HS-27A (cell line): ENCODE measurements at regions not wholly inside any gene's neighbourhood (a gene's known extent, or its start where the extent isn't known, plus 50 kb on each side); places are given as distances from the start of the nearest gene placed in this dataset.
A peak's percentile ranks its signal among the peaks of the same experiment; 100 is the strongest.

Experiments
- DNase-seq: peaks from one replicate; pipeline ENCODE4 v3.0.0-alpha.2; 2012; ENCODE audit warnings: low read depth, missing footprints

- no peak for DNase-seq
These were observed 565.8 kb upstream of the DPPA4 start for GRCh38 chr3:109903100-109903499.

- DNase-seq, result no peak
These were observed 573.4 kb upstream of the DPPA4 start for GRCh38 chr3:109910772-109911171.

GRCh38 chr3:109918740-109919139, 581.4 kb upstream of the DPPA4 start:
- DNase-seq, result no peak

- no peak for DNase-seq
These were observed 583.4 kb upstream of the DPPA4 start for GRCh38 chr3:109920749-109921148.

GRCh38 chr3:109921509-109921908, 584.2 kb upstream of the DPPA4 start:
- no peak for DNase-seq

GRCh38 chr3:109922856-109923255, 585.5 kb upstream of the DPPA4 start:
- DNase-seq, result no peak

- no peak for DNase-seq
These were observed 586.1 kb upstream of the DPPA4 start for GRCh38 chr3:109923431-109923830.

- DNase-seq, result no peak
These were observed 586.9 kb upstream of the DPPA4 start for GRCh38 chr3:109924196-109924595.

GRCh38 chr3:109926376-109926775, 589.0 kb upstream of the DPPA4 start:
- DNase-seq, result no peak

- peak; percentile 93 for DNase-seq
These were observed 589.8 kb upstream of the DPPA4 start for GRCh38 chr3:109927161-109927560.

- no peak for DNase-seq
These were observed 590.4 kb upstream of the DPPA4 start for GRCh38 chr3:109927726-109928125.

GRCh38 chr3:109930582-109930981, 593.2 kb upstream of the DPPA4 start:
- peak; percentile 8 for DNase-seq

- no peak for DNase-seq
These were observed 596.2 kb upstream of the DPPA4 start for GRCh38 chr3:109933576-109933975.

- DNase-seq, result no peak
These were observed 602.5 kb upstream of the DPPA4 start for GRCh38 chr3:109939817-109940216.

GRCh38 chr3:109943181-109943580, 605.8 kb upstream of the DPPA4 start:
- no peak for DNase-seq

GRCh38 chr3:109944836-109945235, 607.5 kb upstream of the DPPA4 start:
- DNase-seq, result no peak

- DNase-seq, result no peak
These were observed 615.6 kb upstream of the DPPA4 start for GRCh38 chr3:109952924-109953323.

GRCh38 chr3:109963831-109964230, 626.5 kb upstream of the DPPA4 start:
- no peak for DNase-seq

GRCh38 chr3:109973733-109974132, 636.4 kb upstream of the DPPA4 start:
- DNase-seq, result no peak

GRCh38 chr3:109977897-109978296, 640.6 kb upstream of the DPPA4 start:
- no peak for DNase-seq

- no peak for DNase-seq
These were observed 644.9 kb upstream of the DPPA4 start for GRCh38 chr3:109982201-109982600.

- DNase-seq, result no peak
These were observed 647.6 kb upstream of the DPPA4 start for GRCh38 chr3:109984976-109985375.

- DNase-seq, result no peak
These were observed 648.7 kb upstream of the DPPA4 start for GRCh38 chr3:109985943-109986555.

- no peak for DNase-seq
These were observed 657.5 kb upstream of the DPPA4 start for GRCh38 chr3:109994853-109995252.

- no peak for DNase-seq
These were observed 658.0 kb upstream of the DPPA4 start for GRCh38 chr3:109995377-109995776.
